ENCODE measurements at regions not wholly inside any gene's neighbourhood (a gene's known extent, or its start where the extent isn't known, plus 50 kb on each side); places are given as distances from the start of the nearest gene placed in this dataset.
A peak's percentile ranks its signal among the peaks of the same experiment; 100 is the strongest.

- DNase-seq (ENCODE audit: low spot score) (no peak), ATAC-seq (ENCODE audit: low FRiP score) (peak; percentile 35)
- no peak for TF ChIP-seq CTCF (IDR thresholded peaks at IDR 0.05)
Measured at GRCh38 chr1:60924964-60925798, 157.2 kb upstream of the NFIA start.

- no peak for TF ChIP-seq CTCF (IDR thresholded peaks at IDR 0.05)
- DNase-seq (ENCODE audit: low spot score), result no peak
- ATAC-seq (ENCODE audit: low FRiP score), result no peak
Measured at GRCh38 chr1:60924165-60924564, 158.2 kb upstream of the NFIA start.

GRCh38 chr1:60923389-60924087, 158.8 kb upstream of the NFIA start:
- no peak for TF ChIP-seq CTCF (IDR thresholded peaks at IDR 0.05)
- no peak for ATAC-seq (ENCODE audit: low FRiP score)

GRCh38 chr1:60922304-60922703, 160.1 kb upstream of the NFIA start:
- no peak for DNase-seq (ENCODE audit: low spot score)
- ATAC-seq (ENCODE audit: low FRiP score), result no peak
- TF ChIP-seq CTCF (IDR thresholded peaks at IDR 0.05), result no peak

More at GRCh38 chr1:60923389-60924087, 158.8 kb upstream of the NFIA start:
- no peak for DNase-seq (ENCODE audit: low spot score)

GRCh38 chr1:60921175-60921574, 161.2 kb upstream of the NFIA start:
- TF ChIP-seq CTCF (IDR thresholded peaks at IDR 0.05), result no peak
- no peak for ATAC-seq (ENCODE audit: low FRiP score)

GRCh38 chr1:60920561-60920960, 161.8 kb upstream of the NFIA start:
- no peak for DNase-seq (ENCODE audit: low spot score)
- no peak for ATAC-seq (ENCODE audit: low FRiP score)
- no peak for TF ChIP-seq CTCF (IDR thresholded peaks at IDR 0.05)

More at GRCh38 chr1:60921175-60921574, 161.2 kb upstream of the NFIA start:
- no peak for DNase-seq (ENCODE audit: low spot score)
